Kidney (tissue), 13 donors: ENCODE measurements at regions not wholly inside any gene's neighbourhood (a gene's known extent, or its start where the extent isn't known, plus 50 kb on each side); places are given as distances from the start of the nearest gene placed in this dataset.

ENCODE experiments used
- DNase-seq, 5 donors: peaks; one replicate each; pipeline ENCODE4 v3.0.0-alpha.2; 2013 to 2020
- FAIRE-seq: peaks from 2 replicates; lab custom pipeline; 2012; peaks lifted over from hg19 to GRCh38; lab: Jason Lieb, UNC
- H3K27ac ChIP-seq, 2 donors: one replicate each; pipeline ENCODE4 v1.7.0; 2013; ENCODE audit warnings: low read depth in 2 of 2, low read length in 2 of 2, inconsistent platforms in 1 of 2
- H3K27me3 ChIP-seq: one replicate; pipeline ENCODE4 v1.7.1; 2013; ENCODE audit warnings: low read length, inconsistent platforms; ENCODE audit not compliant: control insufficient read depth, insufficient read depth
- H3K36me3 ChIP-seq, 3 donors: one replicate each; pipeline versions ENCODE4 v1.7.0 to v1.7.1; 2013; ENCODE audit warnings: low read length in 3 of 3, control low read depth in 1 of 3, inconsistent platforms in 1 of 3; ENCODE audit not compliant: insufficient read depth in 3 of 3, control insufficient read depth in 2 of 3
- H3K4me1 ChIP-seq, 3 donors: one replicate each; pipeline versions ENCODE4 v1.7.0 to v1.7.1; 2013; ENCODE audit warnings: low read length in 3 of 3, inconsistent platforms in 1 of 3, low read depth in 1 of 3; ENCODE audit not compliant: control insufficient read depth in 2 of 3, insufficient read depth in 2 of 3
- H3K4me3 ChIP-seq, 3 donors: one replicate each; pipeline versions ENCODE4 v1.7.0 to v1.8.1; 2013; ENCODE audit warnings: low read length in 3 of 3, control low read depth in 1 of 3, inconsistent platforms in 1 of 3
- H3K9ac ChIP-seq, 3 donors: one replicate each; pipeline versions ENCODE4 v1.7.0 to v1.7.1; 2013; ENCODE audit warnings: low read length in 3 of 3, control low read depth in 1 of 3, inconsistent platforms in 1 of 3
- H3K9me3 ChIP-seq, 3 donors: one replicate each; pipeline versions ENCODE4 v1.7.0 to v1.7.1; 2013; ENCODE audit warnings: low read length in 3 of 3, control low read depth in 1 of 3, inconsistent platforms in 1 of 3; ENCODE audit not compliant: control insufficient read depth in 2 of 3, insufficient read depth in 1 of 3
- CTCF ChIP-seq: IDR thresholded peaks from 3 replicates; pipeline ENCODE4 v1.5.1; 2012; ENCODE audit warnings: mild to moderate bottlenecking, moderate library complexity, borderline replicate concordance; ENCODE audit not compliant: insufficient read depth; ENCODE audit errors: extremely low read depth
- intact Hi-C: fragments of 100-400 bp; cut with DNase I; formaldehyde crosslinking; loops from one replicate; pipeline ENCODE4 v1.11.1; 2022
- donor health status: control.
- donor health status: control.
- donor health status: control.
- donor health status: control.
- donor health status: control.
- donor health status: DM: yes; HTN: yes; CAD: no.
- donor health status: Normal renal cell carcinoma (clear cell type).

DNA sequence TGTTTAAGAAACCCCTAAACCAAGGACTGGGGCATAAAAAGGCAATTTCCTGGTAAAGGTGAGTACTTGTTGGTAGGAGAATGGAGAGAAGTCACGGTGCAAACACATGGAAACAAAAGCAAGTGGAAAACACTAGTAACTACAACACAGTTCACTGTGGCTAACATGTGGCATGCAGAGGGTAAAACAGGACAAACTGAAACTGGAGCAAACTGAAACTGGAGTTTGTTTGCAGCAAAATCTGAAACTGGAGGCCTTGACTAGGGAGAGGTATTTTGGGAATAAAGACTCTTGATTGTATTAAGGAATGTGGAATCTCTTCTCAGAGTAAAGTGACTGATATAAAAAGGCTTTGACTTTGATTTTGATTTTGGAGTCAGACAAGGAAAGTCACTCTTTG is 376.3 kb upstream of the PRMT6 start:
- Histone ChIP-seq H3K4me3 (no peak overlapping the region), H3K36me3 (no peaks in the 10 kb centered on the region), H3K27me3 (no peaks in the 10 kb centered on the region), H3K4me1 (no peaks in the 10 kb centered on the region), H3K9me3 (no peaks in the 10 kb centered on the region), H3K27ac (no peak overlapping the region), H3K9ac (no peak overlapping the region)
- intact Hi-C loops, result no loop called here
- DNase-seq (no peak), FAIRE-seq (no peak)
- no peak for TF ChIP-seq CTCF

DNA sequence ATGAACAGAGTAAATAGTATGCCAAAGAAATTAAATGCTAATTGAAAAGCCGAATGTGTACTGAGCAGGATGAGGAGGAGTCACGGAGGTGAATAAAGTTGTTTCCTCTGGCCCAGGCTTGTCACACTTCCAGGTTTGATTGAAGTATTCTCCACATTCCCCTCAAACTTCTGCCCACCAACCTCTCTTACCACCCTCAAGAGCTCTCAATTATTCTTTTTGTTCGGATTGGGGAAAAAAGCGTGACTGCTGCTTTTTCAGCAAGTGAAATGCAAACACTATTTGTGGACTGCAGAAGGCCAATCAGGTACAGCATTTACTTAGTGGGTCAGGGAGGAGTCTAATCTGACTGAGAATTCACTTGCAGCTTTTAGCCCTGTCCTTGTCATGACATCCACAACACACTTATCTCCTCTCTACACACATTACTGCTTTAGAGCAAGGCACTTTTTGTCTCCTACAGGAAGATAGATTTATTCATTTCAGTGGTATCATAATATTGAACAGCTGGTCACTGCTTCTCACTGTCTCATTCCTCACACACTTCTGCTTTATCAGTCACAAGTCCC is 375.6 kb upstream of the PRMT6 start:
- Histone ChIP-seq H3K4me1 (no peaks in the 10 kb centered on the region), H3K9ac (no peak overlapping the region), H3K4me3 (no peak overlapping the region), H3K9me3 (no peaks in the 10 kb centered on the region), H3K27me3 (no peaks in the 10 kb centered on the region), H3K36me3 (no peaks in the 10 kb centered on the region), H3K27ac (no peak overlapping the region)
- intact Hi-C loops, result no loop called here
- no peak for TF ChIP-seq CTCF
- DNase-seq, result no peak
- no peak for FAIRE-seq

- no peak for TF ChIP-seq CTCF
- H3K4me1 ChIP-seq, result no peaks in the 10 kb centered on the region
- H3K4me3 ChIP-seq, result no peak overlapping the region
- no peak for FAIRE-seq
- no peaks in the 10 kb centered on the region for H3K36me3 ChIP-seq
- no peak overlapping the region for H3K27ac ChIP-seq
- no peak overlapping the region for H3K9ac ChIP-seq
- intact Hi-C loops, result no loop called here
- H3K9me3 ChIP-seq, result no peaks in the 10 kb centered on the region
- DNase-seq, result no peak
- no peaks in the 10 kb centered on the region for H3K27me3 ChIP-seq
Measured at GRCh38 chr1:106681939-106682522, 374.4 kb upstream of the PRMT6 start.

GRCh38 chr1:106688446-106688845 is 368.0 kb upstream of the PRMT6 start:
- Histone ChIP-seq H3K9ac (no peak overlapping the region), H3K4me3 (no peak overlapping the region), H3K9me3 (no peaks in the 10 kb centered on the region), H3K4me1 (no peaks in the 10 kb centered on the region), H3K27ac (no peak overlapping the region), H3K36me3 (no peaks in the 10 kb centered on the region), H3K27me3 (no peaks in the 10 kb centered on the region)
- DNase-seq (no peak), FAIRE-seq (no peak)
- intact Hi-C loops, result no loop called here
- TF ChIP-seq CTCF, result no peak
